Cardiac muscle cell (in vitro differentiated cells and primary cell): ENCODE measurements at regions not wholly inside any gene's neighbourhood (a gene's known extent, or its start where the extent isn't known, plus 50 kb on each side); places are given as distances from the start of the nearest gene placed in this dataset.
"Not testable (repeated sequence)": the region's sequence is repeated elsewhere in the genome, so short reads cannot be mapped to it uniquely, and the experiment has no call there.

ENCODE experiments used
- DNase-seq, 2 donors: peaks; one replicate each; pipeline versions ENCODE4 v3.0.0 to v3.0.0-alpha.2; 2010 to 2017; ENCODE audit warnings: low read depth in 1 of 2, low spot score in 1 of 2
- H3K27ac ChIP-seq: fragments of 200-600 bp; sonication (generic); 2 replicates; pipeline ENCODE4 v1.5.1; 2016
- H3K27me3 ChIP-seq: fragments of 200-600 bp; sonication (generic); 2 replicates; pipeline ENCODE4 v1.6.0; 2016; ENCODE audit warnings: control low read depth
- H3K36me3 ChIP-seq: fragments of 200-600 bp; sonication (generic); 2 replicates; pipeline ENCODE4 v1.5.1; 2016; ENCODE audit warnings: control low read depth
- H3K4me1 ChIP-seq: fragments of 200-600 bp; sonication (generic); 2 replicates; pipeline ENCODE4 v1.8.1; 2017; ENCODE audit warnings: low read depth, mild to moderate bottlenecking, mixed run types
- H3K4me3 ChIP-seq: fragments of 200-600 bp; sonication (generic); 2 replicates; pipeline ENCODE4 v1.5.1; 2016; ENCODE audit warnings: mild to moderate bottlenecking
- H3K9me3 ChIP-seq: fragments of 200-600 bp; sonication (generic); 2 replicates; pipeline ENCODE4 v1.5.1; 2017; ENCODE audit warnings: low read depth, mild to moderate bottlenecking, control low read depth
- TF ChIP-seq, protein P1 (sequence below): IDR thresholded peaks from 2 replicates; pipeline ENCODE4 v1.5.1; 2012; ENCODE audit warnings: low read depth, mild to moderate bottlenecking, low read length

DNA sequence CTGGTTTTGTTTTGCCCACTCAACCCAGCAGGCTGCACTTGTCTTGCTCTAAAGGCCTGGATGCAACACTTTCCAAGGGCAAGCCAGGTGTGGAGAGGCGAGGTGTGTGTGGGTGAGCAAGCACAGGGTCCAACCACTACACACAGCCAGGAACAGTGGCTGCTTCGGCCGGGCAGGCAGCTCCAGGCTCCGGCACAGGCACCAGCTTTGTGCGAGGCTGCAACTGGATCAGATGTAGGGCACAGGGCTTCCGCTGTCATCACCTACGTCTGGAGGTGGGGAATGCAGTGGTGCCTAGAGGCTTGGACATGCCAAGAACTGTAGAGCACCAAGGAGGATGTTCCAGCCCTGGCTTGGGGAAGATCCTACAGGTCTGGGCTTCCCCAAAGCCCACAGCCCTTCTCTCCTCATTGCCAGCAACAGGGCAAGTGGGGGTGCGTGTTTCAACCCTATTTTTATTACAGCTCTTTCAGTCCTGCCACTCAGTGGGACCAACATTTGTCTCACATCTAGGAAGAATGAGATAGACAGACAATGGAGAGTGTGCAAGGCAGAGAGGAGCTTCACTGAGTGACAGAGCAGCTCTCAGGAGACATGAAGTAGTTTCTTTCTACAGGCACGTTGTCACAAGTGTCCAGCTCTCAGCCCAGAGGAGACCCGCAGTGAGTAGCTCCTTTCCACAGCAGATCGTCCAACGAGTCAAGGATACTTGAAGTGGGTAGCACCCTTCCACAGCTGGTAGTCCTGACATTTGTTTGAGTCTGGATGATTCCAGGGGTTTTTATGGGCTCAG lies 622.2 kb downstream of the CDH9 start:
- TF ChIP-seq, protein P1, sequence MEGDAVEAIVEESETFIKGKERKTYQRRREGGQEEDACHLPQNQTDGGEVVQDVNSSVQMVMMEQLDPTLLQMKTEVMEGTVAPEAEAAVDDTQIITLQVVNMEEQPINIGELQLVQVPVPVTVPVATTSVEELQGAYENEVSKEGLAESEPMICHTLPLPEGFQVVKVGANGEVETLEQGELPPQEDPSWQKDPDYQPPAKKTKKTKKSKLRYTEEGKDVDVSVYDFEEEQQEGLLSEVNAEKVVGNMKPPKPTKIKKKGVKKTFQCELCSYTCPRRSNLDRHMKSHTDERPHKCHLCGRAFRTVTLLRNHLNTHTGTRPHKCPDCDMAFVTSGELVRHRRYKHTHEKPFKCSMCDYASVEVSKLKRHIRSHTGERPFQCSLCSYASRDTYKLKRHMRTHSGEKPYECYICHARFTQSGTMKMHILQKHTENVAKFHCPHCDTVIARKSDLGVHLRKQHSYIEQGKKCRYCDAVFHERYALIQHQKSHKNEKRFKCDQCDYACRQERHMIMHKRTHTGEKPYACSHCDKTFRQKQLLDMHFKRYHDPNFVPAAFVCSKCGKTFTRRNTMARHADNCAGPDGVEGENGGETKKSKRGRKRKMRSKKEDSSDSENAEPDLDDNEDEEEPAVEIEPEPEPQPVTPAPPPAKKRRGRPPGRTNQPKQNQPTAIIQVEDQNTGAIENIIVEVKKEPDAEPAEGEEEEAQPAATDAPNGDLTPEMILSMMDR = no peak
- no peaks in the 10 kb centered on the region for H3K36me3 ChIP-seq
- H3K4me3 ChIP-seq = no peak overlapping the region
- H3K27me3 ChIP-seq = no peaks in the 10 kb centered on the region
- H3K27ac ChIP-seq = no peak overlapping the region
- H3K9me3 ChIP-seq = no peaks in the 10 kb centered on the region
- DNase-seq = no peak
- no peaks in the 10 kb centered on the region for H3K4me1 ChIP-seq

DNA sequence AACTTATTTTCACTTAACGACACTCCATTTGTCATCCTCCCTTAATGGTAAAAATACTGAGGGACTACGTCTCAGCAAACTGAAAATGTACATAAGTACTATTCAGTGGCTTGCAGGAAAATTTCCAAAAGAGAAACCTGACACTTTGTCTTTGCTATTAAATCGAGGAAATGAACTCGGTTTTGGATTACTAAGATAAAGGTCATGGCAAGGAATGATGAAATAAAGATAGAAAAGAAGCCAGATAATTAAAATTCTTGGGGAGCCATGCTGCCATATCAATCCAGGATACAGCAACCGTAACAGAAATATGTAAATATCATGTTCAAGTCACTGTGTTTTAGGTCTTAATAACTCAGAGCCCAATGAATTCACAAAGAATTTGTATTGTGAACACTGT lies 647.8 kb downstream of the CDH9 start:
- TF ChIP-seq, protein P1 = no peak
- no peak for DNase-seq
- no peaks in the 10 kb centered on the region for H3K9me3 ChIP-seq

DNA sequence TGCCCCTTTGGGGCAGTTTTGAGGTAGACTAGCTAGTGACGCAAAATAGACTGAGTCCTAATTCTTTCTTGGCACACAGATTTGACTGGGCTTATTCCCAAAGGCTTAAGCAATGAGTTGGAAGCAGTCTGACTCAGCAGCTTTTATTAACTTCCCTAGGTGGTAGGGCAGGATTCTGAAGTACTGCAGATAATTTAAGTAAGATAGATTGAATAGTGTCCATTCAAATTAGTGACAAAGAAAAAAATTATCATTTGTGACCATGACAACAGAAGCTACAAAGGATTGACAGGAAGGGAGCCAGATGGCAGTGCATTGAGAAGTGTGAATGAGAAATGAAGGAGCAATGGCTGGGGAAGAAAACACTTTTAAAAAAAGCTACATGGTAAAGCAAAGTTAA lies 649.4 kb downstream of the CDH9 start:
- no peaks in the 10 kb centered on the region for H3K27me3 ChIP-seq
- no peaks in the 10 kb centered on the region for H3K4me1 ChIP-seq
- DNase-seq = no peak

More for the DNA sequence above, 647.8 kb downstream of the CDH9 start:
- no peaks in the 10 kb centered on the region for H3K36me3 ChIP-seq
- H3K27ac ChIP-seq = no peak overlapping the region
- no peaks in the 10 kb centered on the region for H3K4me1 ChIP-seq
- H3K27me3 ChIP-seq = no peaks in the 10 kb centered on the region
- no peak overlapping the region for H3K4me3 ChIP-seq

DNA sequence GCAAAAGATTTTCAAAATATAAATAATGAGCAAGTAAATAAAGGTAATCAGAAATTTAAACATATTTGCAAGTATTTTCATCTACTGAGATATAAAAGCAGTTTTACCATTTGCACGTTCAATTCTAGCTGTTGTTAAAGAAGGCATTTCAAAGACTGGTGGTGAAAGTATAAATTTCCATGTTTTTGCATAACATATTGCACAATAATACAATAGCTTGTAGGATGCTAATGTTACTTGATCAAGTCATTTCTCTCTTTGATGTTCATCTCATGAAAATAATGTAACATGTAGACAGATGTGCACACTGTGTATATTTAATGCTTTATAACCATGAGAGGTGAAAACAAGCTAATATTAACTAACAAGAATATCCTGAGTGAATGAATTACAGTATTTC lies 651.9 kb downstream of the CDH9 start:
- TF ChIP-seq, protein P1 = no peak
- H3K27me3 ChIP-seq = no peaks in the 10 kb centered on the region
- no peaks in the 10 kb centered on the region for H3K36me3 ChIP-seq
- H3K4me3 ChIP-seq = no peak overlapping the region
- no peaks in the 10 kb centered on the region for H3K4me1 ChIP-seq
- H3K27ac ChIP-seq = no peak overlapping the region
- DNase-seq = no peak
- no peaks in the 10 kb centered on the region for H3K9me3 ChIP-seq

More for the DNA sequence above, 649.4 kb downstream of the CDH9 start:
- no peaks in the 10 kb centered on the region for H3K9me3 ChIP-seq
- no peak overlapping the region for H3K27ac ChIP-seq
- TF ChIP-seq, protein P1 = no peak
- H3K4me3 ChIP-seq = no peak overlapping the region
- H3K36me3 ChIP-seq = no peaks in the 10 kb centered on the region

DNA sequence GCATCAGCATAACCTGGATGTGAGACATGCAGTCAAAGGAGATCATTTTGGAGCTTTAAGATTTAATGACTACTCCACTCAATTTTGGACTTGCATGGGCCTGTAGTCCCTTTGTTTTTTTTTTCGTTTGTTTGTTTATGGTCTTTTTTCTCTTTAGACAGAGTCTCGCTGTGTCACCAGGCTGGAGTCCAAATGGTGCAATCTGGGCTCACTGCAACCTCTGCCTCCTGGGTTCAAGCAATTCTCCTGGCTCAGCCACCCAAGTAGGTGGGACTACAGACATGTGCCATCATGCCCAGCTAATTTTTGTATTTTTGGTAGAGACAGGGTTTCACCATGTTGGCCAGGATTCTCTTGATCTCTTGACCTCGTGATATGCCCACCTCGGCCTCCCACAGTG lies 673.8 kb downstream of the CDH9 start:
- not testable (repeated sequence) for DNase-seq, H3K9me3 ChIP-seq, H3K36me3 ChIP-seq, H3K4me3 ChIP-seq, H3K27me3 ChIP-seq, H3K4me1 ChIP-seq, H3K27ac ChIP-seq

DNA sequence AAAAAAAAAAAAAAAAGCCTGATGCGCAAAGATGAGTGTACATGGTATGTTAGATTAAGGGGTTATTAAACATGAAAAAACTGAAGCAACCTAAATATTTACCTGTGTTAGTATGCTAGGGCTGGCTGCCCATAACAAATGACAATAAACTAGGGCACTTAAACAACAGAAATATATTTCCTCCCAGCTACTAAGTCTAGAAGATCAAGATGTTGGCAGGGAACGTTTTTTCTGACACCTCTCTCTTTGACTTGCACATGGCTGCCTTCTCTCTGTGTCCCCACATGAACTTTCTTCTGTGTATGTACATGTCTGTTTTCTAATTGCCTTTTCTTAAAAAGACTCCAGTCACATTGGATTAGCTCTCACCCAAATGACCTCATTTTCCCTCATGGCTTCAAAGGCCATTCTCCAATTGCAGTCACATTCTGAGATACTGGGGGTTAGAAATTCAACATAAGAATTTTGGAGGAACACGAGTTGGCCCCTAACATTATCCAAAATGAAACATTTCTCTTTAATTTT lies 694.5 kb downstream of the CDH9 start:
- no peak overlapping the region for H3K27ac ChIP-seq
- DNase-seq = no peak
- no peaks in the 10 kb centered on the region for H3K4me1 ChIP-seq
- TF ChIP-seq, protein P1 = no peak
- no peaks in the 10 kb centered on the region for H3K9me3 ChIP-seq
- H3K4me3 ChIP-seq = no peak overlapping the region
- no peaks in the 10 kb centered on the region for H3K27me3 ChIP-seq
- H3K36me3 ChIP-seq = no peaks in the 10 kb centered on the region
